Stomach (tissue), 8 donors: ENCODE measurements at regions not wholly inside any gene's neighbourhood (a gene's known extent, or its start where the extent isn't known, plus 50 kb on each side); places are given as distances from the start of the nearest gene placed in this dataset.

ENCODE experiments used
- DNase-seq, 2 donors: peaks; one replicate each; pipeline versions ENCODE4 v3.0.0 to v3.0.0-alpha.2; 2013 to 2019
- H3K27ac ChIP-seq, 5 donors: fragments of 200-600 bp in 4 of 5; sonication (generic) in 4 of 5; one replicate each; pipeline ENCODE4 v1.5.1; 2013 to 2019; ENCODE audit warnings: mild to moderate bottlenecking in 1 of 5, moderate library complexity in 1 of 5
- H3K27me3 ChIP-seq, 3 donors: fragments of 200-600 bp; sonication (generic); one replicate each; pipeline ENCODE4 v1.5.1; 2017 to 2019; ENCODE audit warnings: mixed run types in 1 of 3
- H3K36me3 ChIP-seq, 4 donors: fragments of 200-600 bp; sonication (generic); 1 replicate in 3 of 4; 2 replicates in 1 of 4; pipeline ENCODE4 v1.5.1; 2016 to 2019
- H3K4me1 ChIP-seq, 4 donors: fragments of 200-600 bp; sonication (generic); one replicate each; pipeline ENCODE4 v1.5.1; 2016 to 2019
- H3K4me3 ChIP-seq, 4 donors: fragments of 200-600 bp; sonication (generic) in 3 of 4; one replicate each; pipeline ENCODE4 v1.5.1; 2016 to 2019; ENCODE audit warnings: mild to moderate bottlenecking in 1 of 4
- H3K9me3 ChIP-seq, 4 donors: fragments of 200-600 bp; sonication (generic); one replicate each; pipeline ENCODE4 v1.5.1; 2016 to 2019
- EP300 ChIP-seq: sonication (generic); formaldehyde crosslinking; IDR thresholded peaks from one replicate; pipeline ENCODE4 v1.6.1; 2017; ENCODE audit warnings: antibody characterized with exemption
- POLR2A ChIP-seq, 4 donors: fragments of 450-650 bp; IDR thresholded peaks; one replicate each; pipeline ENCODE4 v1.6.1; 2016; ENCODE audit warnings: antibody characterized with exemption in 4 of 4, control low read depth in 2 of 4, mild to moderate bottlenecking in 1 of 4, moderate library complexity in 1 of 4
- POLR2AphosphoS5 ChIP-seq, 3 donors: sonication (generic); formaldehyde crosslinking; IDR thresholded peaks; one replicate each; pipeline ENCODE4 v1.6.1; 2016; ENCODE audit warnings: antibody characterized with exemption in 3 of 3
- WGBS, 5 donors: extraction: QIAGEN DNeasy Blood & Tissue Kit in 3 of 5; methylation state at CpG; one replicate each; pipeline versions ENCODE4 v1.1.5 to v1.1.7; 2013 to 2018; 5-methylcytosine and 5-hydroxymethylcytosine counted together
- intact Hi-C: fragments of 100-400 bp; cut with DNase I; formaldehyde crosslinking; loops from one replicate; pipeline ENCODE4 v1.15.1; 2023; ENCODE audit warnings: low total_unique reads
- TF ChIP-seq, protein P1 (sequence below), 7 experiments: fragments of 450-650 bp in 4 of 7; fragments of 200-600 bp in 3 of 7; sonication (generic) in 3 of 7; IDR thresholded peaks; one replicate each; pipeline ENCODE4 v1.5.1; 2016 to 2019; ENCODE audit warnings: antibody characterized with exemption in 7 of 7, control low read depth in 2 of 7, mild to moderate bottlenecking in 1 of 7
- donor health status: healthy with polysubstance abuse.
- donor health status: Bipolar disorder and iron deficiency.
- donor health status: healthy.

DNA sequence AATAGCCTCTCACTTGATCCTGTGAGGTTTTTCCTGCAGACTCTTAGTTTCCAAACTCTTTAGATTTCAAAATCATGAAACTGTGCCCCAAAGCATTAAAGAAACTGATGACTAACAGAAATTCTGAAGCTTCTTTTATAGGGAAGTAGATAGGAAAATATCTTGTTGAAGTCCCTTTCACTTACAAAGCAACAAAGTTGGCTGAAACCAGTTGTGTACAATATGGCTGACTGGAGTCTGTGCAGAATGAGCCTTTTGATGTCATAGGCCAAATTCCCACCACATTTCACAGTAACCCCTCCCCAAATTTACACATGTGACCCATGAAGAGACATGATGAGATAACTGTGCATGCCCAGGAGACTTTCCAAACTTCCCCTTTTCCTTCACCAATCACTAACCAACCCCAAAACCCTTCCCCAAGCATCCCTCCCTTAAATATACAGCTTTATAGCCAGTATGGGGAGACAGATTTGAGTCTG lies 61.7 kb upstream of the NCK2 start:
- H3K4me1 ChIP-seq, result no peaks in the 10 kb centered on the region
- no peak overlapping the region for H3K27ac ChIP-seq
- no peak for TF ChIP-seq POLR2AphosphoS5 (IDR thresholded peaks at IDR 0.05)
- TF ChIP-seq, protein P1, sequence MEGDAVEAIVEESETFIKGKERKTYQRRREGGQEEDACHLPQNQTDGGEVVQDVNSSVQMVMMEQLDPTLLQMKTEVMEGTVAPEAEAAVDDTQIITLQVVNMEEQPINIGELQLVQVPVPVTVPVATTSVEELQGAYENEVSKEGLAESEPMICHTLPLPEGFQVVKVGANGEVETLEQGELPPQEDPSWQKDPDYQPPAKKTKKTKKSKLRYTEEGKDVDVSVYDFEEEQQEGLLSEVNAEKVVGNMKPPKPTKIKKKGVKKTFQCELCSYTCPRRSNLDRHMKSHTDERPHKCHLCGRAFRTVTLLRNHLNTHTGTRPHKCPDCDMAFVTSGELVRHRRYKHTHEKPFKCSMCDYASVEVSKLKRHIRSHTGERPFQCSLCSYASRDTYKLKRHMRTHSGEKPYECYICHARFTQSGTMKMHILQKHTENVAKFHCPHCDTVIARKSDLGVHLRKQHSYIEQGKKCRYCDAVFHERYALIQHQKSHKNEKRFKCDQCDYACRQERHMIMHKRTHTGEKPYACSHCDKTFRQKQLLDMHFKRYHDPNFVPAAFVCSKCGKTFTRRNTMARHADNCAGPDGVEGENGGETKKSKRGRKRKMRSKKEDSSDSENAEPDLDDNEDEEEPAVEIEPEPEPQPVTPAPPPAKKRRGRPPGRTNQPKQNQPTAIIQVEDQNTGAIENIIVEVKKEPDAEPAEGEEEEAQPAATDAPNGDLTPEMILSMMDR (IDR thresholded peaks at IDR 0.05), result no peak
- no peak for TF ChIP-seq EP300
- TF ChIP-seq POLR2A (IDR thresholded peaks at IDR 0.05), result no peak
- H3K9me3 ChIP-seq, result no peaks in the 10 kb centered on the region
- H3K27me3 ChIP-seq, result no peaks in the 10 kb centered on the region
- no peak for DNase-seq
- no peak overlapping the region for H3K4me3 ChIP-seq
- no peaks in the 10 kb centered on the region for H3K36me3 ChIP-seq
- intact Hi-C loops, result no loop called here

DNA sequence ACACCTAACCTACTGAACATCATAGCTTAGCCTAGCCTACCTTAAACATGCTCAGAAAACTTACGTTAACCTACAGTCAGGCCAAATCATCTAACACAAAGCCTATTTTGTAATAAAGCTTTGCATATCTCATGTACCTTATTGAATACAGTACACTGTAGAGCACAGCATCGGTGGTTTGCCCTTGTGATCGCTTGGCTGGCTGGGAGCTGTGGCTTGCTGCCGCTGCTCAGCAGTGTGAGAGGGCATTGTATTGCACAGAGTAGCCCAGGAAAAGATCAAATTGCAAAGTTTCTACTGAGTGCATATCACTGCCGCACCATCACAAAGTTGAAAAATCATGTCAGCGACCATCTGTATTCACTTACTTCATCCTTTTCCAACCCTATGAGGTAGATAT lies 62.3 kb upstream of the NCK2 start:
- no peaks in the 10 kb centered on the region for H3K4me1 ChIP-seq
- intact Hi-C loops, result no loop called here
- no peak for DNase-seq
- no peak overlapping the region for H3K4me3 ChIP-seq
- H3K27me3 ChIP-seq, result no peaks in the 10 kb centered on the region
- no peak overlapping the region for H3K27ac ChIP-seq
- H3K9me3 ChIP-seq, result no peaks in the 10 kb centered on the region
- TF ChIP-seq, protein P1 (IDR thresholded peaks at IDR 0.05), result no peak
- TF ChIP-seq EP300 (no peak), POLR2AphosphoS5 (IDR thresholded peaks at IDR 0.05) (no peak), POLR2A (IDR thresholded peaks at IDR 0.05) (no peak)
- no peaks in the 10 kb centered on the region for H3K36me3 ChIP-seq
- WGBS, 5 donors, result 75 to 88% (median 86%) methylated on average over 6 of the region's 6 CpGs

DNA sequence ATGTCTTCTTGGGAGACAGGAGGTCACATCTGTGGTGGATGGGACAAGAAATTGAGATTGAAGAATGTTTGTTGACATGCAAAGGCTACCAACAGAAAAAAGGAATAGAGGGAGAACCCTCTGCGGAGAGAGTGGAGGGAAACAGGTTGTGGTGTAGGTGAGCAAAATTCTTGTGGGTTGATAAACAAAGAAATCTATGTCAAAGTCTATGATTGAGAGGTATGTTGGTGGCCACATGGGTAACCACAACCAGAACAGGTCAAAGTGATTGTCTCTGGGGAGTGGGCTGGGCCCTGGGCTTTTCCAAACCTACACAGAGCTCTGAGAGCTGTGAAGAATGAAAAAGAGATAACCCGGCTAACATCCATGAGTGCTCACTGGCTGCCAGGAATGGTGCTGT lies 62.8 kb upstream of the NCK2 start:
- WGBS, 5 donors, result 90 to 96% (median 95%) methylated on average over 2 of the region's 2 CpGs
- H3K36me3 ChIP-seq, result no peaks in the 10 kb centered on the region

DNA sequence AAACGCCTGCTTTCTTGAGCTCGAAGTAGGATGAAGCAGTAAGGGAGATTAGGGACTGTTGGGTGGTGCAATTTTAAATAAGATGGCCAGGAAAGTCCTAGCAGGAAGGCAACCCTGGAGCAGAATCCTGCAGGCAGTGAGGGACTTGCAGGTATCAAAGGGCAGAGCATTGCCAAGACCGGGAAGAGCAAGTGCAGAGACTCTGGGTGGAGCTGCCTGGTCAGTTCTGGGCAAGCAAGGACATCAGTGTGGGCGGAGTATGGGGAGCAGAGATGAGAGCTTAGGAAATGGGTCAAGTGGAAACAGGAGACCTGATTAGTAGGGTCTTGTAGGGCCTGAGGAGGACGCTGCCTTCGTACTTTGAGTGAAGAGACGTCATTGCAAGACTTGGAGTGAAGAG lies 64.4 kb upstream of the NCK2 start:
- intact Hi-C loops, result no loop called here
- no peaks in the 10 kb centered on the region for H3K27me3 ChIP-seq
- WGBS, 5 donors, result 52 to 85% (median 75%) methylated on average over 7 of the region's 7 CpGs
- H3K4me3 ChIP-seq, result no peak overlapping the region
- peaks cover 0 to 5% (median 0%) of the 10 kb centered on the region in 4 donors for H3K4me1 ChIP-seq
- no peaks in the 10 kb centered on the region for H3K36me3 ChIP-seq
- DNase-seq, result no peak
- H3K9me3 ChIP-seq, result no peaks in the 10 kb centered on the region
- no peak overlapping the region for H3K27ac ChIP-seq
- no peak for TF ChIP-seq POLR2AphosphoS5 (IDR thresholded peaks at IDR 0.05)
- TF ChIP-seq, protein P1 (IDR thresholded peaks at IDR 0.05), result no peak

More for the DNA sequence above, 62.8 kb upstream of the NCK2 start:
- H3K4me3 ChIP-seq, result no peak overlapping the region
- TF ChIP-seq POLR2AphosphoS5 (IDR thresholded peaks at IDR 0.05) (no peak), EP300 (no peak), POLR2A (IDR thresholded peaks at IDR 0.05) (no peak)
- TF ChIP-seq, protein P1 (IDR thresholded peaks at IDR 0.05), result no peak
- intact Hi-C loops, result no loop called here
- no peak overlapping the region for H3K27ac ChIP-seq
- H3K9me3 ChIP-seq, result no peaks in the 10 kb centered on the region
- no peaks in the 10 kb centered on the region for H3K27me3 ChIP-seq
- H3K4me1 ChIP-seq, result no peaks in the 10 kb centered on the region
- DNase-seq, result no peak
